ENCODE measurements at regions not wholly inside any gene's neighbourhood (a gene's known extent, or its start where the extent isn't known, plus 50 kb on each side); places are given as distances from the start of the nearest gene placed in this dataset.
"Not testable (repeated sequence)": the region's sequence is repeated elsewhere in the genome, so short reads cannot be mapped to it uniquely, and the experiment has no call there.

- DNase-seq, result no peak
Measured at GRCh38 chr4:117577686-117578311, 456.5 kb upstream of the NDST3 start.

GRCh38 chr4:117588771-117589170, 445.5 kb upstream of the NDST3 start:
- no peak for DNase-seq

GRCh38 chr4:117596917-117597480, 437.3 kb upstream of the NDST3 start:
- no peak for DNase-seq

- not testable (repeated sequence) for DNase-seq
Measured at GRCh38 chr4:117599393-117599792, 434.9 kb upstream of the NDST3 start.

GRCh38 chr4:117600936-117601335, 433.4 kb upstream of the NDST3 start:
- DNase-seq, result not testable (repeated sequence)

- DNase-seq, result no peak
Measured at GRCh38 chr4:117610706-117611308, 423.5 kb upstream of the NDST3 start.

GRCh38 chr4:117621673-117622072, 412.6 kb upstream of the NDST3 start:
- no peak for DNase-seq

GRCh38 chr4:117623326-117623725, 411.0 kb upstream of the NDST3 start:
- DNase-seq, result no peak

GRCh38 chr4:117626664-117627063, 407.6 kb upstream of the NDST3 start:
- DNase-seq, result no peak

GRCh38 chr4:117634716-117635115, 399.6 kb upstream of the NDST3 start:
- no peak for DNase-seq

GRCh38 chr4:117637347-117637746, 396.9 kb upstream of the NDST3 start:
- no peak for DNase-seq

- DNase-seq, result no peak
Measured at GRCh38 chr4:117640836-117641235, 393.4 kb upstream of the NDST3 start.

- no peak for DNase-seq
Measured at GRCh38 chr4:117641519-117641918, 392.8 kb upstream of the NDST3 start.

GRCh38 chr4:117654079-117654478, 380.2 kb upstream of the NDST3 start:
- no peak for DNase-seq

GRCh38 chr4:117660668-117661067, 373.6 kb upstream of the NDST3 start:
- no peak for DNase-seq

- DNase-seq, result no peak
Measured at GRCh38 chr4:117661091-117662072, 372.9 kb upstream of the NDST3 start.

GRCh38 chr4:117664706-117665444, 369.4 kb upstream of the NDST3 start:
- no peak for DNase-seq

GRCh38 chr4:117676153-117676552, 358.1 kb upstream of the NDST3 start:
- DNase-seq, result no peak

- DNase-seq, result no peak
Measured at GRCh38 chr4:117678861-117679260, 355.4 kb upstream of the NDST3 start.

- DNase-seq, result no peak
Measured at GRCh38 chr4:117691572-117692351, 342.5 kb upstream of the NDST3 start.

GRCh38 chr4:117692538-117692937, 341.7 kb upstream of the NDST3 start:
- DNase-seq, result no peak

- no peak for DNase-seq
Measured at GRCh38 chr4:117699595-117699994, 334.7 kb upstream of the NDST3 start.

Measured in NCI-H1048 (cell line).